SK-N-SH (cell line): ENCODE measurements at regions not wholly inside any gene's neighbourhood (a gene's known extent, or its start where the extent isn't known, plus 50 kb on each side); places are given as distances from the start of the nearest gene placed in this dataset.

Experiments used
- CTCF ChIA-PET: fragments of 300-600, 350-600 bp; formaldehyde crosslinking; extraction: SDS; loops from one replicate; lab custom pipeline; 2021; lab: Yijun Ruan, JAX
- POLR2A ChIA-PET: fragments of 350-600 bp; sonication (Branson Sonifier 250); formaldehyde crosslinking; extraction: SDS; loops from one replicate; lab custom pipeline; 2020; ENCODE audit warnings: antibody characterized with exemption, inconsistent platforms; lab: Yijun Ruan, JAX
- DNase-seq: peaks from one replicate; pipeline ENCODE4 v3.0.0; 2012
- H2AFZ ChIP-seq: fragments of 200-600 bp; sonication (generic); 2 replicates; pipeline ENCODE4 v1.8.1; 2016; ENCODE audit warnings: antibody characterized with exemption, mild to moderate bottlenecking, low read depth
- H3F3A ChIP-seq: fragments of 200-600 bp; sonication (generic); replicated peaks from 2 replicates; pipeline ENCODE3; 2016; ENCODE audit warnings: antibody characterized with exemption, mild to moderate bottlenecking; ENCODE audit not compliant: insufficient read depth
- H3K27ac ChIP-seq, 2 experiments: fragments of 200-500 bp in 1 of 2; fragments of 200-600 bp in 1 of 2; sonication (Bioruptor generic) in 1 of 2; sonication (generic), shearing (Covaris generic) in 1 of 2; 2 replicates each; pipeline versions ENCODE4 v1.5.1 to v1.6.1; 2014 to 2016; ENCODE audit warnings: low read depth in 2 of 2, inconsistent platforms in 1 of 2, low read length in 1 of 2, mild to moderate bottlenecking in 1 of 2, mixed read lengths in 1 of 2
- H3K27me3 ChIP-seq: fragments of 200-600 bp; sonication (generic), shearing (Covaris generic); 2 replicates; pipeline ENCODE4 v1.6.1; 2016; ENCODE audit warnings: mixed run types; ENCODE audit not compliant: insufficient read depth
- H3K36me3 ChIP-seq, 2 experiments: fragments of 200-500 bp in 1 of 2; fragments of 200-600 bp in 1 of 2; sonication (Bioruptor generic) in 1 of 2; sonication (generic) in 1 of 2; replicated peaks in 1 of 2; 2 replicates each; pipeline versions ENCODE3 to v1.5.1; 2014 to 2016; ENCODE audit warnings: low read length in 1 of 2, mild to moderate bottlenecking in 1 of 2; ENCODE audit not compliant: insufficient read depth in 2 of 2, control insufficient read depth in 1 of 2
- H3K4me1 ChIP-seq, 2 experiments: fragments of 200-500 bp in 1 of 2; fragments of 200-600 bp in 1 of 2; sonication (Bioruptor generic) in 1 of 2; sonication (generic), shearing (Covaris generic) in 1 of 2; 2 replicates each; pipeline versions ENCODE4 v1.5.1 to v1.6.1; 2014 to 2016; ENCODE audit warnings: low read depth in 1 of 2, low read length in 1 of 2, mixed run types in 1 of 2; ENCODE audit not compliant: insufficient read depth in 2 of 2, control insufficient read depth in 1 of 2
- H3K4me2 ChIP-seq: fragments of 200-600 bp; sonication (generic), shearing (Covaris generic); 2 replicates; pipeline ENCODE4 v1.6.1; 2017; ENCODE audit warnings: mixed run types
- H3K4me3 ChIP-seq, 2 experiments: fragments of 200-500 bp in 1 of 2; fragments of 200-600 bp in 1 of 2; sonication (Bioruptor generic) in 1 of 2; sonication (generic), shearing (Covaris generic) in 1 of 2; 2 replicates each; pipeline versions ENCODE4 v1.5.1 to v1.8.1; 2014 to 2016; ENCODE audit warnings: low read depth in 2 of 2, inconsistent platforms in 1 of 2, low read length in 1 of 2, mild to moderate bottlenecking in 1 of 2, mixed read lengths in 1 of 2, moderate library complexity in 1 of 2
- H3K79me2 ChIP-seq: fragments of 200-600 bp; sonication (generic); 2 replicates; pipeline ENCODE4 v1.8.1; 2017; ENCODE audit warnings: mild to moderate bottlenecking; ENCODE audit not compliant: insufficient read depth
- H3K9ac ChIP-seq: fragments of 200-600 bp; sonication (generic); 2 replicates; pipeline ENCODE4 v1.6.1; 2017; ENCODE audit warnings: mixed run types
- H3K9me2 ChIP-seq: fragments of 200-600 bp; sonication (generic); 2 replicates; pipeline ENCODE4 v1.6.1; 2017; ENCODE audit warnings: mixed run types
- H3K9me3 ChIP-seq: fragments of 200-600 bp; sonication (generic); 2 replicates; pipeline ENCODE4 v1.6.1; 2017; ENCODE audit warnings: mixed run types, mild to moderate bottlenecking, moderate library complexity
- H4K20me1 ChIP-seq: fragments of 200-600 bp; sonication (generic); 2 replicates; pipeline ENCODE4 v1.6.1; 2017; ENCODE audit warnings: mild to moderate bottlenecking, mixed run types; ENCODE audit not compliant: insufficient read depth
- EP300 ChIP-seq, 2 experiments: IDR thresholded peaks; 2 replicates each; pipeline versions ENCODE4 v1.4.0 to v1.6.1; 2012; ENCODE audit warnings: borderline replicate concordance in 1 of 2, low read depth in 1 of 2, low read length in 1 of 2
- EZH2phosphoT487 ChIP-seq: fragments of 200-600 bp; sonication (generic); IDR thresholded peaks from 2 replicates; pipeline ENCODE4 v1.6.1; 2017; ENCODE audit warnings: low read depth, mixed run types, mild to moderate bottlenecking, antibody characterized with exemption, moderate library complexity, borderline replicate concordance
- FOSL2 ChIP-seq: IDR thresholded peaks from 2 replicates; pipeline ENCODE4 v1.4.0; 2012; ENCODE audit warnings: low read depth, mild to moderate bottlenecking, moderate library complexity, borderline replicate concordance
- FOXJ3 ChIP-seq: sonication (generic); formaldehyde crosslinking; IDR thresholded peaks from 2 replicates; pipeline ENCODE4 v1.5.1; 2020; ENCODE audit warnings: mild to moderate bottlenecking, missing genetic modification reagents
- GABPA ChIP-seq: IDR thresholded peaks from 2 replicates; pipeline ENCODE4 v1.4.0; 2012; ENCODE audit warnings: low read depth, mild to moderate bottlenecking
- MXI1 ChIP-seq: IDR thresholded peaks from 2 replicates; pipeline ENCODE4 v1.6.1; 2012; ENCODE audit warnings: mild to moderate bottlenecking, low read depth, low read length, improper control_type of control experiment
- NRF1 ChIP-seq: IDR thresholded peaks from 2 replicates; pipeline ENCODE4 v1.6.1; 2012; ENCODE audit warnings: low read depth, mild to moderate bottlenecking, low read length
- RAD21 ChIP-seq: IDR thresholded peaks from 2 replicates; pipeline ENCODE4 v1.6.1; 2012; ENCODE audit warnings: mild to moderate bottlenecking, low read length
- RFX5 ChIP-seq: IDR thresholded peaks from 2 replicates; pipeline ENCODE4 v1.6.1; 2012; ENCODE audit warnings: mild to moderate bottlenecking, improper control_type of control experiment, low read length
- RXRA ChIP-seq: IDR thresholded peaks from 2 replicates; pipeline ENCODE4 v1.4.0; 2012; ENCODE audit warnings: low read depth, mild to moderate bottlenecking, borderline replicate concordance
- SMC3 ChIP-seq: IDR thresholded peaks from 2 replicates; pipeline ENCODE4 v1.6.1; 2012; ENCODE audit warnings: low read depth, low read length, improper control_type of control experiment
- TCF12 ChIP-seq: IDR thresholded peaks from 2 replicates; pipeline ENCODE4 v1.4.0; 2012
- YY1 ChIP-seq: IDR thresholded peaks from 2 replicates; pipeline ENCODE4 v1.4.0; 2012; ENCODE audit warnings: low read depth, mild to moderate bottlenecking
- WGBS: methylation state at CpG from one replicate; pipeline ENCODE4 v1.1.6; 2017; ENCODE audit warnings: low lambda C conversion rate; 5-methylcytosine and 5-hydroxymethylcytosine counted together
- TF ChIP-seq, protein P1 (sequence below): fragments of 150-350 bp; IDR thresholded peaks from 2 replicates; pipeline ENCODE4 v1.6.1; 2017; ENCODE audit warnings: antibody characterized with exemption, low read length, low read depth, borderline replicate concordance
- TF ChIP-seq, protein P2 (sequence below): IDR thresholded peaks from 2 replicates; pipeline ENCODE4 v1.4.0; 2012; ENCODE audit warnings: low read depth, borderline replicate concordance
- TF ChIP-seq, protein P3 (sequence below): IDR thresholded peaks from 2 replicates; pipeline ENCODE4 v1.4.0; 2012; ENCODE audit warnings: low read depth, borderline replicate concordance

DNA sequence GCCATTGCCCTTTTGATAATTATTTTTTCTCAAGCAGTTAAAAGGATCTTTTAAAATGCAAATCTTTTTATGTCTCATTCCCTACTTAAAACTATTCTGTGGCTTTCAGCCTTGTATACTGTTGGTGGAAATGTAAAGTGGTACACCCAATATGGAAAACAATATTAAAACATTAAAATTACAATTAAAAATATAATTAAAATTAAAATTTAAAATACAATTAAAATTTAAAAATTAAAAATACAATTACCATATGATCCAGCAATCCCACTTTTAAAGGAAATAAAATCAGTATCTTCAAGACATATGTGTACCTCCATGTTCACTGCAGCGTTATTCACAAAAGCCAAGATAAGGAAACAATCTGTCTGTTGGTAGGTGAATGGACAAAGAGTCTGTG, 340.8 kb upstream of the TOM1L1 start:
- no peaks in the 10 kb centered on the region for H3K79me2 ChIP-seq
- 15% methylated on average over 1 of the region's 1 CpG for WGBS
- no peak overlapping the region for H3K4me2 ChIP-seq
- H3K9me3 ChIP-seq: peaks cover 12% of the 10 kb centered on the region; the same call in 1 of the 2 replicates
- no peaks in the 10 kb centered on the region for H4K20me1 ChIP-seq
- H3K27ac ChIP-seq: no peak overlapping the region
- CTCF ChIA-PET: no interaction called here
- no peaks in the 10 kb centered on the region for H3K4me1 ChIP-seq
- no peak for DNase-seq
- no peaks in the 10 kb centered on the region for H3K36me3 ChIP-seq
- H3K4me3 ChIP-seq: no peak overlapping the region
- H3K27me3 ChIP-seq: no peaks in the 10 kb centered on the region
- no peaks in the 10 kb centered on the region for H3F3A ChIP-seq
- no peak overlapping the region for H2AFZ ChIP-seq
- no peaks in the 10 kb centered on the region; the same call in 1 of the 2 replicates for H3K9me2 ChIP-seq
- H3K9ac ChIP-seq: no peak overlapping the region
- POLR2A ChIA-PET: no interaction called here
- no peak for TF ChIP-seq RFX5
- TF ChIP-seq, protein P1, sequence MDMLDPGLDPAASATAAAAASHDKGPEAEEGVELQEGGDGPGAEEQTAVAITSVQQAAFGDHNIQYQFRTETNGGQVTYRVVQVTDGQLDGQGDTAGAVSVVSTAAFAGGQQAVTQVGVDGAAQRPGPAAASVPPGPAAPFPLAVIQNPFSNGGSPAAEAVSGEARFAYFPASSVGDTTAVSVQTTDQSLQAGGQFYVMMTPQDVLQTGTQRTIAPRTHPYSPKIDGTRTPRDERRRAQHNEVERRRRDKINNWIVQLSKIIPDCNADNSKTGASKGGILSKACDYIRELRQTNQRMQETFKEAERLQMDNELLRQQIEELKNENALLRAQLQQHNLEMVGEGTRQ: no peak
- TF ChIP-seq GABPA: no peak
- no peak for TF ChIP-seq MXI1
- TF ChIP-seq TCF12: no peak
- TF ChIP-seq, protein P2, sequence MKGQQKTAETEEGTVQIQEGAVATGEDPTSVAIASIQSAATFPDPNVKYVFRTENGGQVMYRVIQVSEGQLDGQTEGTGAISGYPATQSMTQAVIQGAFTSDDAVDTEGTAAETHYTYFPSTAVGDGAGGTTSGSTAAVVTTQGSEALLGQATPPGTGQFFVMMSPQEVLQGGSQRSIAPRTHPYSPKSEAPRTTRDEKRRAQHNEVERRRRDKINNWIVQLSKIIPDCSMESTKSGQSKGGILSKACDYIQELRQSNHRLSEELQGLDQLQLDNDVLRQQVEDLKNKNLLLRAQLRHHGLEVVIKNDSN: no peak
- no peak for TF ChIP-seq FOSL2
- no peak for TF ChIP-seq SMC3
- no peak for TF ChIP-seq YY1
- no peak for TF ChIP-seq EZH2phosphoT487
- TF ChIP-seq RAD21: no peak
- TF ChIP-seq RXRA: no peak
- TF ChIP-seq FOXJ3 (CRISPR knock-in tag): no peak
- TF ChIP-seq NRF1: no peak
- no peak for TF ChIP-seq EP300 (IDR thresholded peaks at IDR 0.05; ENCODE audit: borderline replicate concordance in 1 of 2, low read depth in 1 of 2, low read length in 1 of 2)
- TF ChIP-seq, protein P3, sequence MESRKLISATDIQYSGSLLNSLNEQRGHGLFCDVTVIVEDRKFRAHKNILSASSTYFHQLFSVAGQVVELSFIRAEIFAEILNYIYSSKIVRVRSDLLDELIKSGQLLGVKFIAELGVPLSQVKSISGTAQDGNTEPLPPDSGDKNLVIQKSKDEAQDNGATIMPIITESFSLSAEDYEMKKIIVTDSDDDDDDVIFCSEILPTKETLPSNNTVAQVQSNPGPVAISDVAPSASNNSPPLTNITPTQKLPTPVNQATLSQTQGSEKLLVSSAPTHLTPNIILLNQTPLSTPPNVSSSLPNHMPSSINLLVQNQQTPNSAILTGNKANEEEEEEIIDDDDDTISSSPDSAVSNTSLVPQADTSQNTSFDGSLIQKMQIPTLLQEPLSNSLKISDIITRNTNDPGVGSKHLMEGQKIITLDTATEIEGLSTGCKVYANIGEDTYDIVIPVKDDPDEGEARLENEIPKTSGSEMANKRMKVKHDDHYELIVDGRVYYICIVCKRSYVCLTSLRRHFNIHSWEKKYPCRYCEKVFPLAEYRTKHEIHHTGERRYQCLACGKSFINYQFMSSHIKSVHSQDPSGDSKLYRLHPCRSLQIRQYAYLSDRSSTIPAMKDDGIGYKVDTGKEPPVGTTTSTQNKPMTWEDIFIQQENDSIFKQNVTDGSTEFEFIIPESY: no peak
